ENCODE measurements at regions not wholly inside any gene's neighbourhood (a gene's known extent, or its start where the extent isn't known, plus 50 kb on each side); places are given as distances from the start of the nearest gene placed in this dataset.
A peak's percentile ranks its signal among the peaks of the same experiment; 100 is the strongest.

DNA sequence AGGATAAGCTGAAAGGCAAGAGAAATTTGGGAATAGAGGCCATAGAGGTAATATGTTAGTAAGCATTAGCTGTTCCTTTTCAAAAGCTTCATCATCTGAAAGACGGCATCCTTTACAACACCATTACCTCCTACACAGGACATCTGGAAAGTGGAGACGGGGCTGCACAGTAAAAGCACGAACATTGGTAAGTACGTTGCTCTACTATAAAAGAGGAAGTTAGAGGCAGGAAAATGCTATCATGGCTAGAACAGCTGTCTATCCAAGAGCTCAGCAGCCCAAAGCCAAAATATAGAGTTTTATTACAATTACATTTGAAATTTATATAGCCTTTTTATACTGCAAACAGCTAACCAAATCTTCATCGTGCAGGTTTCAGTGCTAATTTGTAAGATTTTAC, 172.3 kb upstream of the GRIP1 start:
- DNase-seq (ENCODE audit: low read depth in 2 of 2): no peak

DNA sequence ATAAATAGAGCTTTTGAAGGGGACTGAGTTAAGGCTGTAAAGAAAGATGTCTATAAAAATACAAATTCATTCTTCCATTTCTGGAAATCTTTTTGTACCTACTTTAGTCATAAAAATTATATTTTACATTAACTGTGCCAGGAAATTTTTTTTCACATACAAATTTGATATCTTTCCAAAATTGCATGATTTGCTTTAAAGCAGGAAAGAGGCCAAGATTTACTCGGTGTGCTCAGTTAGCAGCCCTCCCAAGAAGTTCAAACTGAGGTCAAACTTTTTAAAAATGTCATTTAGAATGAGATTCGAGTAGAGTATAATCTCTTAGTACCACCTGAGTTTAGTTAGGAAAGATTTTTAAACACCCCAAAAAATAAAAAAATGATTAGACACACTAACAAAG, 173.2 kb upstream of the GRIP1 start:
- DNase-seq (ENCODE audit: low read depth in 2 of 2): no peak

DNA sequence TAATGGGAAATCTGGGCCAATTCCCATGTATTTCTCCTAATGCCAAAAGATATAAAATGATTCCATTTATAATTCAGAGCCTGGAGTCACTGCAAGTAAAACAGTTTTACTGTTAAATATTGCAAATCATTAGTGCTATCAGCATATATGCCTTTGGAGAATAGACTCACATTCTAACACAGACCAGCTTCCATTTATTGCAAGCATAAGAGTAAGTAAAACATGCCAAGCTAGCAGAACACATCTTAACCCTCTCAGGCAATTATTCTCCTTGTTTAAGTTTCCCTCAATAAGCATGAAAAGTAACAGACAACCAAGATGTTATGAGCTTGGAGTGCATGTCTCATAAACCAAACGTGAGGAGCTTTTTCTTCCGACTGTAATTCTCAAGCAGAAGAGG, 173.9 kb upstream of the GRIP1 start:
- no peak for DNase-seq (ENCODE audit: low read depth in 2 of 2)

DNA sequence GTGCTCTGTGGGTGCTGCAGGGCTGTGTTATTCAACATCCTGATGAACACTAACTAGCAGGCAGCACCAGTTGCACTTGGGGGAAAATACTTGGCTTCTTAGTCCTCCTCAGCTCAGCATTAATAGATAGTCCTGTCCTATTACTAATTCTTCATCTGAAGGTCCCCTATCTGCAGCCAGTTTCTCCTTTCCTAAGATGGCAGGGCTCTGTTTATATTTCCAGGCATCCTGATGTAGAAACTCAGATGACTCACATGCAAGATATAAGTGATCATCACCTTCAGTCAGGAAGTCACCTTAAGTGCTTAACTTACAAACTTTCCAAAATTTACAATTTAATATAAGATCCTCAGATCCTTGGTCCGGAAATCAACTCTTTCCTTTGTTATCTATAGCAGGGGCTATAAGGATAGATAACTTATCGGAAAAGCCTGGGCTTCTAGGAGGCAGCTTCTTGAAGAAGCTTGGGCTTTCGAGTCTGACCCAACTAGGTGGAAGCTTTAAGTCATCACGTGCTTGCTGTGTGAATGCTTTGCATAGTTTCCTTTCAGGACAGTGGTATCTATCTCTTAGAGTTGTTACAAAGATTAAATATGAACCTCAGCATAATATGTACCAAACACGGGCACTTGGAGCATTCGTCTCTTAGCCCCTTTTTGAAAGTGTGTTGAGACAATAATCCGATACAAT, 181.0 kb upstream of the GRIP1 start:
- DNase-seq (ENCODE audit: low read depth in 2 of 2): no peak

DNA sequence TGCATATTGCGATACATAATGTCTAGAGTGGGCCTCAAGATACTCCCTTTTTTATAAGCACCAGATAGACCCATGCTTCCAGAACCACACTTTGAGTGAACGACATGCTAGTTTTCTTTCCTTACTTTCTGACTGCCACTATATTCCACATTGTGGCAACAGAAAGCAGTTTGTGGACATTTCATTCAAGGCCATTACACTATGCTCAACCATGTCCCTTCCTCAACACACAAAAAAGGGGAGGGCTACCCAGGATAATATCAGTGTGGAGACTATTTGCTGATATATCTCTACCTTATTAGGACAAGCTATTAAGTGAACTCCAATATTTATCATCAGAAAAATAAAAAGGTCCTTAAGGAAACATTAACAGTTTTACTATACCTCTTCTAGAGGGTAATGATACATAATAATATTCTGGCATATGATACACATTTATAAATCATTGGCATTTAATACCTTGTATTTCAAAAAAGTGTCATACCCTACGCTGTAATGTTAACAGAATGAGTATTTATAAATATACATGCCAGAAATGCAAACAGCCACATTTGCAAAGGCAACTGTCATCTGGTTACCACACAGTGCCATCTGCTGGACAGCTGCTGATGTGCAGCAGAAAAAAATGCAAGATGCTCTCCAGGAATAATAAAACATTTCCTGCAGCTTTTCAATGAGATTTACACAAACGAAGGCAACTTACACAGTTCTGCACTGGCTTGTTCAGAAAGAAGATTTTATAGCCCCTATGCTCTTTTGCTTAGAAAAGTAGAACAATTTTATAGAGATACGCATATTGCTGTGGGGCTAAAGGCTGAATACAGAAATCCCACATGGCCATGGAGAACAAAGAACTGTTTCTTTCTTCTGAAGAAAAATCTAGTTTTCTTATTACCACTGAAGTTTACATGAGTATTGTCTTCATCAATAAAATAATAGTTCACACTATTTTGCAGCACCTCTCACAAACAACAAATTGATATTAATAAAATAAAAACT, 182.2 kb upstream of the GRIP1 start:
- peak; percentile 3 to 26 for DNase-seq (ENCODE audit: low read depth in 2 of 2)

DNA sequence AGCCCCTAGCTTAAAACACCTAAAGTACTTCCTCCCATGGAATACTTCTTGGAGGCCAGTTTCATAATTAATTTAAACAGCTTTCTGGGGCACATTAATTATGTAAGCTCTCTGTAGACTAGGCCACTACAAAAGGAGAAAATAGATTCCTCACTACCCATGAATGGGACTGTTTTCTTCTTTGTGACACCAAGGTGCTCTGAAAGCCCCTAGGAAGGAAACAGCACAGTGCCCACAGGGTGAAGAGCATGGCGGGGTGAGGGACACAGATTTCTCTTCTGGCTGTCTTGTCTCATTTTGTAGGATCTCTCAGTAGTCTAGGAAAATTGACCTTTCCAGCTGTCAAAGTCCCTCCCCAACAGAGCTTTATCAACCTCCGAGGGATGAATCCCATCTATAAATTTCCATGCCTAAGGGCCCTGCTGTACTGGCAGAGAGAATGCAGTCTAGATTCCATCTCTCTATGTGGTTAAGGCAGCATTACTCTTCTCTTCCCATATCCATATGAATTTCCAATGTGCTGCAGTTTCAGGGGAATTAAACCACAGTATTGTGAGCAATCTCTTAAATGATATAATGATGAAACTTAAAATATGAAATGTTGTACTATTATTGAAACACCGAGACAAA, 183.6 kb upstream of the GRIP1 start:
- DNase-seq (ENCODE audit: low read depth in 2 of 2): no peak

DNA sequence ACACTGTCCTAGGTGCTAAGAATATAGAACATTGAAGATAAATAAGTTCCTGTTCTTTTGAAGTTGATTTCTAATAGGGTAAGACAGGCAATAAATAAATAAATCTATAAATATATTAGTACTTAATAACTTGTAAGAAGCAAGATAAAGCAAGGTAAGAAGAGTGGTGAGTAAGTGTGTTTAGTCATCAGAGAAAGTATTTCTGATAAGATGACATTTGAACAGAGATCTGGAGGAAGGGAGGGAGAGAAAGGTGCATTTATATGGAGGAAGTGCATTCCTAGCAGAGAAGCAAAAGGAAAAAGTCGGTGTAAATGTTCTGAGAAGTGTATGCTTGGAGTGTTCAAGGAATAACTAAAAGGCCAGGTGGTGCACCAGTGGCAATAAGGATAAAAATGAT, 184.4 kb upstream of the GRIP1 start:
- DNase-seq (ENCODE audit: low read depth in 2 of 2): no peak

DNA sequence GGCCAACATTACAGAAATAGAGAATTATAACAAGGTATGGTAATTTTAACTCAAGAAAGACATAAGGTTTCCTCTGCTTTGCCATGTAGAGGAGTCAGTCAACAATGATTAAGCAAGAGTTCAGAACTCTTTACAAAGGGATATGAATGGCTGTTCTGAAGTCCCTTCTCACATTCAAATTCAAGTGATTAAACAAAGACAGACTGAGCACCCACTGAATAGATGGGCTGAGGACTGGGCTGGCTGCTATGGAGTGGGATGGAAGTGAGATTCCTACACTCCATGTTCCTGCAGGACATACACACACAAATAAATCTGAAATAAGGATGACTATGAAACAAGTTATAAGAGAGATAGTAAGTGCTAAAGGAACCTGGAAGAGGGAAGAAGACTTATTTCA, 199.0 kb upstream of the GRIP1 start:
- DNase-seq (ENCODE audit: low read depth in 2 of 2): no peak

DNA sequence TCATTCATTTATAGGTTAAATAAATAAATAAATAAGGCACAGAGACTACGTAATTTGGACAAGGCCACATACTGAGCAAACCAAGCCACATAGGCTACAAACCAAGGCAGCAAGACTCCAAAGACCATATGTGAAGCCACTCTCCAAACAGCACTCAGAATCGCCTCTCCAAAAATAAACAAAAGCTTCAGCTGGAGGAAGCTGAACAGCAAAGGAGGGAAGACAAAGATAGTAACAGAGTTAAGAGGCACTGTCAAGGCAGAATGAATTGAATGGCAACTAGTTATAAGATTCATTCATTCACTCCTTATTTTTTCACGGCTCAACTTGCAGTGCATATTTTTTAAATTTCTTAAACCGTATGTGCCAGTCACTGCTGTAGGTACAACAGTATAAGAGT, 200.5 kb upstream of the GRIP1 start:
- DNase-seq (ENCODE audit: low read depth in 2 of 2): no peak

DNA sequence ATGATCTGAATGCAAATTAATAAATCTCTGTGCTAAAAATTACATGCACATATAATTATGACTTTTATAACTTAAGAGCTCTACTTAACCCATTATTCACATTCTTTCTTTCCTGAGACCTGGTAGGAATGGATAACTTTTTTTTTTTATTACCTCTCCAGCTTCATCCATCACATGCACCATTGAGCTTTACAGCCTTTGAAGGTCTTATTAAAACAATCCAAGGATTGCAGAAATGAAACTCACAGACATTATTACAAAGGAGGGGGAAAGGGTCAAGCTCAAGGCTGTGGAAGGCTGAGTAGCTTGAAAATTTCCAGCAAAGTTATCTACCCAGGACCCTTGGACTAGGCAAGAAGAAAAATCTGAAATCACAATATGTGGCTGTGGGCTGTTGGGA, 202.5 kb upstream of the GRIP1 start:
- no peak for DNase-seq (ENCODE audit: low read depth in 2 of 2)

DNA sequence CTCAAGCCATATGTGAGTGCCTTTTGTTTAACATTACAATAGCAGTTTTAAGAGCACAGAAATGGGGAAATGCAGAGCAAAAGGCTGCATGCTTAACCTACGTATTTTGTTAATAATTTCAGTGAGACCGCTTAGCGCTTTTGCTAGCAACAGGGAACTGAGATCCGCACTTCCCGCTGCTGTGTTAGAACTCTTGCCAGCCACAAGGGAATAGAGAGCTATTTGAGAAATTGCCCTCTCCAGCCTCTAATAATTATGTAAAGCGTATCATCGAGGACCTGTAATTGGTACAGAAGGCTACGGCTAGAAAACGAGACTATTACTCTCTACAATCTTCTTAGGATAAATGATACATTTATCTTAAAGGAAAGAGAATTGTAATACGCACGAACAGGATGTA, 205.2 kb upstream of the GRIP1 start:
- DNase-seq (ENCODE audit: low read depth in 2 of 2): no peak

DNA sequence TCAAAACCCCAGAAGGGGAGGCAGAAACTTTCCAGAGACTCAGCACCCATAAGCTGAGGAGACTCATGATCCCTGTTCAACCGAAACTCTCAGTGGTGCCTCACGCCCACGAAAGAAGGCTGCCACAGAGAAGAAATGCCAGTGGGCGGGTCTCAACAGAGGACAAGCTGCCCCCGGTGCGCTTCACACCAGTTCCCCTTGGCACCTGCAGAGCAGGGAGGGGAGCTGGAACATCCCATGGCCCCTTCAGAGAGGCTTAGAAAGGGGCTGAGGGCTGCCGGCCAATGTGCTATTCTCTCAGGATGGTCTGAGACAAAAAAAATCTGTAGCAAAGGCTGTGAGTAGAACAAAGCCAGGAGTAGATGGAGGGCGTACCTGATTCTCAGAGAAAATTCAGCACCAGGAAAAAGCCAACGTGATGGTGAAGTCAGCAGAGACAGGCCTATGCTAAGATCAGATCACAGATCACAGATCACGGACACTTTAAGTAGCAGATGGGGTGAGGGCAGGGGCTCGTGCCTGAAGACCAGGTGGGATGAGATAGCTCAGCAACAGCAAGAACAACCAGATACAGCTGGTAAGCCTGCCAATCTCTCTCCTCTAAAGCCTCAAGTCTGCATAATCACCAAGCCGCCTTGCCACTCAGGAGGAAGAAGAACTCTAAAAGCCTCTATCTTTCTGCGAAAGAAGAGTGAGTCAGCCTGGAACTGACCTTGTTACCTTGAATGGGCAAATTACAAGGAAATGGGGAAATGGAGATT, 206.4 kb upstream of the GRIP1 start:
- DNase-seq (ENCODE audit: low read depth in 2 of 2): no peak

DNA sequence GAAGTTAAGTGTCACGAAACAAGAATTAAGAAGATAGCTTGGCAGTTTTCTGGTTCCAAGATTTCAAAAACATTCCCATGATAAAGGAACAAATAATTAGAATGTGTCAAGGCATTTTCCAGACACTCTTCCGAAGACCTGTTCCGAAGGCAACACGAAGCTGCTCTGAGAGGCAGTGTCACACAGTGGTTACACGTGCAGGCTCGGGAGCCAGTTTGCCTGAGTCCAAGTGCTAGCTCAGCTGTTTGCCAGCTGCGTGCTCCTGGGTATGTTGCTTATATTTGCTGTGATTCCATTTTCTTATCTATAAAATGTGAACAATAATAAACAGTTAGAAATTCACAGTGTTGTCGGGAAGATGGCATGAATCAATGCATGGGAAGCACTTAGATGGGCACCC, 217.9 kb upstream of the GRIP1 start:
- DNase-seq (ENCODE audit: low read depth in 2 of 2): no peak

DNA sequence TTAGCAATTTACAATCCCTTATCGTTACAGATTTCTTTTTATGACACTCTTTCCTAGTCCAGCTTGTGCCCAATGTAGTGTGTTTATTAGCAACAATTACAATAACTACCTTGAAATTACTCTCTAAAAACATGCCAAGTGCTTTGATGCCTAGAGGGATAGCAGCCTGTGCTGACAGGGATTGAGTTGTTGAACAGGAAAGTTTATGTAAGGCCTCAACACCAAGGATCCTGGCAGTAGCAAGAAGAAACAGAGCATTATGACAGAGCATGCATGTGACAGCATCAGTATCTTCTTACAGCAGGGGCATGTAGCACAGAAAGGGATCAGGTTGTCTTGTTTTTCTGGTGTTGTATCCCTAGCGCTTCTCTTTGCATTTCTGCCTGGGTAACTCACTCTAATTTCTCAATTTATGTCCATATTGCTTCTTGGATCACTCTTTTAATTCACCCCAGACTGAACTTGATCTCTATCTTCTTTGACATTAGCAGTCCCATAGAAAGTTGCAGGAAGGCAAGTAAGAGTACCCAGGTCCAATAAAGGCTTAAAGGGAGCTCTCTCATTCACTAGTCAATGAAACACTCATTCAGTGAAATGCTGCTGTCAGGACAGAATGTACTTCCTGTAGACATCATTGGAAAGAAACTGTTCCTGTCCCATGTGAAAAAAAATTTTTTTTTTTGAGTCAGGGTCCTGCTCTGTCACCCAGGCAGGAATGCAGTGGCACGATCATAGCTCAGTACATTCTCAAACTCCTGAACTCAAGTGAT, 220.0 kb upstream of the GRIP1 start:
- no peak for DNase-seq (ENCODE audit: low read depth in 2 of 2)

DNA sequence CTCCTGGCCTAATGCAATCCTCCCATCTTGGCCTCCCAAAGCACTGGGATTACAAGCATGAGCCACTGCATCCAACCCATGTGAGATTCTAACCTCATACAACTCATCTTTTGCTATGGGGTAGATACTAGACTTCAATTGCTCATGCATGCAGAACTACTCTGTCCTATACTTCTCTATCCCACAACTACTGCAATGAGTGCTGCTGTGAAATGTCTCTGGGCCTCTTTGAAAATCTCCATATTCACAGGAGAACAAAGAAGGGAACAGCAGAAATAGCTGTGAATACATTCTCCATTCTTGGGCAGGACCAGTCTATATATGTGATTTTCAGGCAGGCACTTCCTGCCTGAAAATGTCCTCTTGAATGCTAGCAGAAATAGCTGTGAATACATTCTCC, 220.7 kb upstream of the GRIP1 start:
- DNase-seq (ENCODE audit: low read depth in 2 of 2): no peak

DNA sequence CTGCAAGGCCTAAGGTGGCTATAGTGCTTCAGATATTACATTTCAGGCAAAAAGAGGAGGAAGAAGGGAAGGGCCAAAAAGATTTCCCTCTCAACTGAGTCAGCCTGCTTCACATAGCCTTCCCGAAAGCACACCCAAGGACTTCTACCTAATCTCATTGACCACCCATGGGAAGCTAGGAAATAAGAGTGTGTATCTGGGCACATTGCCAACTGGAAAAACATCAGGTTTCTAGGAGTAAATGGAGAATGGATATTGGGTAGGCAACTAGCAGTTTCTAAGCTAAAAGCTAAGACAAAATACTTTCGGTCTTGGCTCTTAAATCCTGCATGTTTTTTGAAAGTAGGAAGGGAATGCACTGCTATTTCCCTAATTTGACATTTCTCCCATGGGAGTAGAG, 221.7 kb upstream of the GRIP1 start:
- DNase-seq (ENCODE audit: low read depth in 2 of 2): no peak

DNA sequence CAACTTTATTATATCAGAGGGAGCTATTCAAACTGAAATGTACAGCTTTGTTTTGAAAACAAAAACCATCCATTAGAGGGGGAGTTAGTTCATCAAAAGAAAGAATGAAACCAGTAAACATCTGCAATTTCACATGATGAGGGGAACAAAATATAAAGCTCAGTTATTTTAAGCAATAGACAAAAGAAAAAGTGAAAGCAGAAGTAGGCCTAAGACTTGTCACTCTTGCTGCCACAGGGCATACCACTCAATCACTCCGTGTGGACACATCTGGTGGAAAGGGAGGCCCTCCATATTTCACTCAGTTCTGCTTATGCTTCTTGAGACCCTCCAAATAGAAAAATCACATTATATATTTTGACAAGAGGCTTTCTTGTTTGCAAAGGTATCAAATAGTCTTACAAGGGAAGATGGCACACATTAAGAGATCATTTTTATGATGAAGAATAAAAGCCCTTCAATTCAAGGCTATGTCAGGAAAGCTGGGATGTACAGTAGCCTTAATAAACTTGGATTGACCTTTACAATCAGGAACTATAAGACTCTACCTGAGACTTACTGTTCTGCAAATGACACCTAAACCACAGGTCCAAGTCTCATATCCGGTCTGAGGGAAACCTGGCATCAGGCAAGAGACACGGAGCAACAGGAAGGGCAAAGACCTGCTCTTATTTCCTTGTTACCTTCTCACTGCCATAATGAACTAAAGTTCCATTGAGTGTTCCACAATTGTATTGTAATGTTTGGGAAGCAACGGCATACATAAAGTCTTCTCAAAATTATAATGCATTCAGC, 222.5 kb upstream of the GRIP1 start:
- DNase-seq (ENCODE audit: low read depth in 2 of 2): no peak

DNA sequence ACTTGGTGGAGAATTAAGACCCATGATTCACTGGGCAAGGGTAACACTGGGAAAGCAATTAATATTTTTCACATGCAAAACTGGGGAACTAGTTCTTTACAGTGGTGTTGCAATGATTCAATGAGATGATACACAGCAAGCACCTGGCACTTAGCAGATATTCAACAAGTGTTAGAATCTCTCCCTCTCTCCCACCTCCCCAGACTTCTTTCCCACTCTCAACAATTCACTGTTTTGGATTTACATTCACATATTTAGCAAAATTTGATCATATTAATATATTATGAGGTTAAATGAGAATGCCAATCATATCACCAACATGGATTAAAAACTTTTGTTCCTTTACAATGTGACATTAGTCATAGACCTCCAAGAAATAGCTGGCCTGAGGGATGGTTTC, 223.1 kb upstream of the GRIP1 start:
- no peak for DNase-seq (ENCODE audit: low read depth in 2 of 2)

DNA sequence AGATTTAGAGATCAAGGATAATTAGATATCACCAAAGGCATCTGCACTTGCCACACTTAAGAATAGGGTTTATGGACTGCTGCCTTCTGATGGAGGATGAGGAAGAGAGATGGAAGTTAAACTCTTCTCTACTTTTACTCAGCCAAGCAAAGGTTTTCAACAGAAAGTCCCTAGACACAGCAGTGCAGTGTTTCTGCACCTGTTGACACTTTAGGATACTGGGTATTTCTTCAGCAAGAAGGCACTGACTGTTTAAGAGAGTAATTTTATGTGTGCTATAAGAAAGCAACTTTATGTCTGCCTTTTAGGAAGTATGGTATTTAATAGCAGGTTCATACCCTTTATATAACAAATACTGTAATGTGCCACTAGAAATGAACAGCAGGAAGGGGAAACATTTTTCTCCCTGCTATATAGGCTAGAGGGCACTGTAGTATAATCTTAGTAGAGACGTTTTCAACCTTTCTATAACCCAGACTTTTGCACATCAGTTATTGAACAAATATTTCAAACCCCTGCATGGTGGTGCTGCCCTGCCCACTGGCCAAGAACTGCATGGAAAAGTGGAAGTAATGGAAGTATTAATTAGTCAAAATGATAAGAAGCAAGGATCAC, 225.0 kb upstream of the GRIP1 start:
- no peak for DNase-seq (ENCODE audit: low read depth in 2 of 2)

DNA sequence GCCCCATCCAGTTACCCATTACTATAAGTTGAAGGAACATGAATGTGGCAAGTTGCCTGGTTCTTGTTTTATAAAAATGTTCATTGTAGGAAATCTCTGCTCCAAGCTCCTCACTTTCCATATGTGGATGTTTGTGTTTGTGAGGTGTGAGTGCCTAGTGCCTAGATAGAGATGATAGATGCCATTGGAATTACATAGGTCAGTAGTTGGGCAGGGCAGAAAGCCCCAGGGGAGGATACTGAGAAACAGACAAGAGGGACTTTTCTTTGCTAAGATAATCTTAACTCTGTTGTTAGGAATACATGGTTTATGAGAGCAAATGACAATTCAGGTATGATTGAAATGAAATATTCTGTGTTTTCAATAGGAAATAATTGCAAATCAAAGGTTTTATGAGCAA, 226.3 kb upstream of the GRIP1 start:
- DNase-seq (ENCODE audit: low read depth in 2 of 2): no peak
